ENCODE measurements at regions not wholly inside any gene's neighbourhood (a gene's known extent, or its start where the extent isn't known, plus 50 kb on each side); places are given as distances from the start of the nearest gene placed in this dataset.

GRCh38 chr5:2166306-2166978, 283.7 kb upstream of the IRX4 start:
- 89 to 91% methylated on average over 11 to 14 of the region's 17 CpGs for WGBS, 2 experiments (ENCODE audit: insufficient coverage in 2 of 2)
- Histone ChIP-seq H3K4me3 (ENCODE audit: extremely low read depth, insufficient read depth, low read length, poor library complexity, severe bottlenecking) (no peak overlapping the region), H3K4me1 (ENCODE audit: control insufficient read depth, insufficient read depth, low read length, poor library complexity, severe bottlenecking) (no peaks in the 10 kb centered on the region), H3K27ac (ENCODE audit: low read depth, low read length, severe bottlenecking) (no peak overlapping the region), H3K36me3 (ENCODE audit: control insufficient read depth, insufficient read depth, low read length) (no peaks in the 10 kb centered on the region), H3K9me3 (ENCODE audit: control insufficient read depth, low read length) (no peaks in the 10 kb centered on the region)

- Histone ChIP-seq H3K4me1 (ENCODE audit: control insufficient read depth, insufficient read depth, low read length, poor library complexity, severe bottlenecking) (no peaks in the 10 kb centered on the region), H3K9me3 (ENCODE audit: control insufficient read depth, low read length) (no peaks in the 10 kb centered on the region), H3K36me3 (ENCODE audit: control insufficient read depth, insufficient read depth, low read length) (no peaks in the 10 kb centered on the region), H3K4me3 (ENCODE audit: extremely low read depth, insufficient read depth, low read length, poor library complexity, severe bottlenecking) (no peak overlapping the region), H3K27ac (ENCODE audit: low read depth, low read length, severe bottlenecking) (no peak overlapping the region)
- 81 to 87% methylated on average over 8 of the region's 11 CpGs for WGBS, 2 experiments (ENCODE audit: insufficient coverage in 2 of 2)
Observed at GRCh38 chr5:2165615-2166305, 283.0 kb upstream of the IRX4 start.

- 69 to 77% methylated on average over 13 to 15 of the region's 15 CpGs for WGBS, 2 experiments (ENCODE audit: insufficient coverage in 2 of 2)
- no peaks in the 10 kb centered on the region for H3K36me3 ChIP-seq (ENCODE audit: control insufficient read depth, insufficient read depth, low read length)
- no peak overlapping the region for H3K27ac ChIP-seq (ENCODE audit: low read depth, low read length, severe bottlenecking)
- H3K4me3 ChIP-seq (ENCODE audit: extremely low read depth, insufficient read depth, low read length, poor library complexity, severe bottlenecking): no peak overlapping the region
- no peaks in the 10 kb centered on the region for H3K9me3 ChIP-seq (ENCODE audit: control insufficient read depth, low read length)
- no peaks in the 10 kb centered on the region for H3K4me1 ChIP-seq (ENCODE audit: control insufficient read depth, insufficient read depth, low read length, poor library complexity, severe bottlenecking)
Observed at GRCh38 chr5:2165203-2165602, 282.5 kb upstream of the IRX4 start.

DNA sequence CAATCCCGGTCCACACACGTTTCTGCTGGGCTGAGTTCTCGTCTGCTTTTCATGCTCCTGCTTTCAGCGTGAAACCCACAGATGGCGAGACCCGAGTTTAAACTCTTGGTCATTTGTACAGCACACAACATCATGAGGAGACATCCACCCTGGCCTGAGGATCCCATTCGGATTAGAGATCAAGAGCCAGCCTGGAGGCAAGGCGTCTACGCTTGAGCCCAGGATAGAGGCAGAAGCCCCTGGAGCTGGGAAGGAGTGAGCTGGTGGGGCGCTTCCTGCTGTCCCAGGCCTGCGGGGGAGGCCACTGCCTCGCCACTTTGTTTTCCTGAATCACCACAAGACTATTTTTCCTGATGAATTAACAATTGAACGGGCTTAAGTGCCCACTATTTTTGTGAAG, 281.9 kb upstream of the IRX4 start:
- H3K27ac ChIP-seq (ENCODE audit: low read depth, low read length, severe bottlenecking): no peak overlapping the region
- H3K36me3 ChIP-seq (ENCODE audit: control insufficient read depth, insufficient read depth, low read length): no peaks in the 10 kb centered on the region
- no peaks in the 10 kb centered on the region for H3K4me1 ChIP-seq (ENCODE audit: control insufficient read depth, insufficient read depth, low read length, poor library complexity, severe bottlenecking)
- 67 to 68% methylated on average over 9 of the region's 13 CpGs for WGBS, 2 experiments (ENCODE audit: insufficient coverage in 2 of 2)
- H3K9me3 ChIP-seq (ENCODE audit: control insufficient read depth, low read length): no peaks in the 10 kb centered on the region
- H3K4me3 ChIP-seq (ENCODE audit: extremely low read depth, insufficient read depth, low read length, poor library complexity, severe bottlenecking): no peak overlapping the region

- 62 to 72% methylated on average over 5 to 12 of the region's 16 CpGs for WGBS, 2 experiments (ENCODE audit: insufficient coverage in 2 of 2)
- Histone ChIP-seq H3K36me3 (ENCODE audit: control insufficient read depth, insufficient read depth, low read length) (no peaks in the 10 kb centered on the region), H3K27ac (ENCODE audit: low read depth, low read length, severe bottlenecking) (no peak overlapping the region), H3K9me3 (ENCODE audit: control insufficient read depth, low read length) (no peaks in the 10 kb centered on the region), H3K4me1 (ENCODE audit: control insufficient read depth, insufficient read depth, low read length, poor library complexity, severe bottlenecking) (no peaks in the 10 kb centered on the region), H3K4me3 (ENCODE audit: extremely low read depth, insufficient read depth, low read length, poor library complexity, severe bottlenecking) (no peak overlapping the region)
Observed at GRCh38 chr5:2163940-2164490, 281.3 kb upstream of the IRX4 start.

- no peak overlapping the region for H3K27ac ChIP-seq (ENCODE audit: low read depth, low read length, severe bottlenecking)
- H3K36me3 ChIP-seq (ENCODE audit: control insufficient read depth, insufficient read depth, low read length): no peaks in the 10 kb centered on the region
- no peaks in the 10 kb centered on the region for H3K9me3 ChIP-seq (ENCODE audit: control insufficient read depth, low read length)
- no peaks in the 10 kb centered on the region for H3K4me1 ChIP-seq (ENCODE audit: control insufficient read depth, insufficient read depth, low read length, poor library complexity, severe bottlenecking)
- WGBS, 2 experiments (ENCODE audit: insufficient coverage in 2 of 2): 91 to 96% methylated on average over 16 to 20 of the region's 20 CpGs
- no peak overlapping the region for H3K4me3 ChIP-seq (ENCODE audit: extremely low read depth, insufficient read depth, low read length, poor library complexity, severe bottlenecking)
Observed at GRCh38 chr5:2163060-2163856, 280.5 kb upstream of the IRX4 start.

GRCh38 chr5:2160811-2161210, 278.1 kb upstream of the IRX4 start:
- H3K27ac ChIP-seq (ENCODE audit: low read depth, low read length, severe bottlenecking): no peak overlapping the region
- no peaks in the 10 kb centered on the region for H3K9me3 ChIP-seq (ENCODE audit: control insufficient read depth, low read length)
- H3K4me1 ChIP-seq (ENCODE audit: control insufficient read depth, insufficient read depth, low read length, poor library complexity, severe bottlenecking): no peaks in the 10 kb centered on the region
- no peaks in the 10 kb centered on the region for H3K36me3 ChIP-seq (ENCODE audit: control insufficient read depth, insufficient read depth, low read length)
- WGBS, 2 experiments (ENCODE audit: insufficient coverage in 2 of 2): 84 to 86% methylated on average over 2 of the region's 2 CpGs
- H3K4me3 ChIP-seq (ENCODE audit: extremely low read depth, insufficient read depth, low read length, poor library complexity, severe bottlenecking): no peak overlapping the region

DNA sequence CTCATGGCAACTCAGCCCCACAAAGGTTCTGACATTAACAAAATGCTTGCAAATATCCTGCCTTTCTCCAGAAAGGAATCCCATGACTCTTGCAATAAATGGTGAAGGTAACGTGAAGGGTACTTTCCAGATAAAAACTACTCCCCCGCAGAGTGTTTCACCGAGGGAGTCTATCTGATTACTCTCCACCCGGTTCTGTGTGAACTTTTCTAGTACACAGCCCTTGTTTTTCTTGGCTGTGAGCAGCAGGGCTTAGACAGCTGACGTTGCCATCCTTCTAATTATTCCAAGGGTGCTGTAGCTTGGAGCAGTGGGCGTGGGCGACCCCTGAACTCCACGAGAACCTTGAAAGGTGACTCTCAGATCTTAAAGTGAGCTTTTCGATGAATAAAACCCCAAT, 276.0 kb upstream of the IRX4 start:
- H3K36me3 ChIP-seq (ENCODE audit: control insufficient read depth, insufficient read depth, low read length): no peaks in the 10 kb centered on the region
- H3K4me1 ChIP-seq (ENCODE audit: control insufficient read depth, insufficient read depth, low read length, poor library complexity, severe bottlenecking): no peaks in the 10 kb centered on the region
- WGBS, 2 experiments (ENCODE audit: insufficient coverage in 2 of 2): 82 to 83% methylated on average over 4 to 8 of the region's 9 CpGs

GRCh38 chr5:2158109-2158508, 275.4 kb upstream of the IRX4 start:
- Histone ChIP-seq H3K4me1 (ENCODE audit: control insufficient read depth, insufficient read depth, low read length, poor library complexity, severe bottlenecking) (no peaks in the 10 kb centered on the region), H3K27ac (ENCODE audit: low read depth, low read length, severe bottlenecking) (no peak overlapping the region), H3K36me3 (ENCODE audit: control insufficient read depth, insufficient read depth, low read length) (no peaks in the 10 kb centered on the region), H3K9me3 (ENCODE audit: control insufficient read depth, low read length) (no peaks in the 10 kb centered on the region), H3K4me3 (ENCODE audit: extremely low read depth, insufficient read depth, low read length, poor library complexity, severe bottlenecking) (no peak overlapping the region)
- 85 to 91% methylated on average over 4 to 5 of the region's 5 CpGs for WGBS, 2 experiments (ENCODE audit: insufficient coverage in 2 of 2)

More for the DNA sequence above, 276.0 kb upstream of the IRX4 start:
- H3K4me3 ChIP-seq (ENCODE audit: extremely low read depth, insufficient read depth, low read length, poor library complexity, severe bottlenecking): no peak overlapping the region
- no peaks in the 10 kb centered on the region for H3K9me3 ChIP-seq (ENCODE audit: control insufficient read depth, low read length)
- H3K27ac ChIP-seq (ENCODE audit: low read depth, low read length, severe bottlenecking): no peak overlapping the region

DNA sequence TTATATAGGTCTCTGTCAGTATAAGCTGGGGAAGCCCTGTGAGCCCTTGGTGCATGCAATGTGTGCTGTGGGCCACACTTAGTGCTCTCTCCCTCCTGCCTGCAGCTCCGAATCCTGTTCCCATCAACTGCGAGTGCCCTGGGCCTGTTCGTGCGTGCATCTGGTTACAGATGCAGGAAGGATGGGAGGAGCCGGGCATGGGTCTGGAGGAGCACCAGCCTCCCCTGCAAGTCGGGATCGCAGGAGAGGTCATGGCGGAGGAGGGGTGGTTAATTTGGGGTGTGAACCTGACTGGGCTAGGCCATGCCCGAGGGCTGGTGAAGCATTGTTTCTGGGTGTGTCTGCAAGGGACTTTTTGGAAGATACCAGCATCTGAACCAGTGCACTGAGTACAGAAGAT, 274.6 kb upstream of the IRX4 start:
- no peak overlapping the region for H3K4me3 ChIP-seq (ENCODE audit: extremely low read depth, insufficient read depth, low read length, poor library complexity, severe bottlenecking)
- H3K9me3 ChIP-seq (ENCODE audit: control insufficient read depth, low read length): no peaks in the 10 kb centered on the region
- WGBS, 2 experiments (ENCODE audit: insufficient coverage in 2 of 2): 88 to 96% methylated on average over 7 of the region's 9 CpGs
- H3K4me1 ChIP-seq (ENCODE audit: control insufficient read depth, insufficient read depth, low read length, poor library complexity, severe bottlenecking): no peaks in the 10 kb centered on the region
- H3K27ac ChIP-seq (ENCODE audit: low read depth, low read length, severe bottlenecking): no peak overlapping the region
- H3K36me3 ChIP-seq (ENCODE audit: control insufficient read depth, insufficient read depth, low read length): no peaks in the 10 kb centered on the region
